ENCODE measurements at regions not wholly inside any gene's neighbourhood (a gene's known extent, or its start where the extent isn't known, plus 50 kb on each side); places are given as distances from the start of the nearest gene placed in this dataset.

DNA sequence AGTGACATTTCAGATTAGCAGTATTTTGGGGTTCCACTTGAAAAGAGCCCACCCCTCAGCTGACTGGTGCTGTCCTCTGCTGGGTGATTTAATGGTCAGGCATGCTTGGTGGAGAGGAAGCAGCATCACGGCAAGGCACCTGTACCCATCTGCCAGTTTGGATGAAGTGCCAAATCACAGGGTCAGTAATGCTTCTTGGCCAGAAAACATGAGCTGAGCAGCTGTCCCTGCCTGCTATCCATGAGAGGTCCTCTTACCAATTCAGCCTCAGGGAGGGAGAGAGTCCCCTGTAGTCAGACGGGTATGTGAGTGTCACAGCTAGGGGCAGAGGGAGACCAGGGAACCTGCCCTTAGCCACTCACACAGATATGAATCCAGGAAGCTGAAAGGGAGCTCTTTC lies 137.9 kb downstream of the SEC61B start:
- H3K4me3 ChIP-seq (ENCODE audit: low read depth, low read length) = no peak overlapping the region
- DNase-seq (ENCODE audit: low read depth) = no peak

DNA sequence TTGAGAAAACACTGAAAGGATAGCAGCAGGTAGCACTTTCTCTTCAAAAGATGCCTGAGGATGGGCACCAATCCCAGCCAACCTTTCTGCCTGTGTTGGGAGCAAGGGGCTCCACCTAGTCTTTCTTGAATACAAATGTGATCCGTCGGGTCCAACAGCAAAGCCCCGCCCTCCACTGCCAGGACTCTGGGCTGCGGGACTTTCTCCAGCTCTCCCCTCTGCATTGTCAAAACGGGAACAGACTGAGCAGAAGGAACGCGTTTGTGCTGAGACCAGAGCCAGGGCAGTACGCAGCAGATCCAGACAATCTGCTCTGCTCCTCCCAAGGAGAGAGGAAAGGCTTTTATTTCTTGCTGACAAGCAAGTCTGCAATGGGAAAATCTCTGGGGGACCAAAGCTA lies 139.7 kb downstream of the SEC61B start:
- no peak overlapping the region for H3K4me3 ChIP-seq (ENCODE audit: low read depth, low read length)
- DNase-seq (ENCODE audit: low read depth) = no peak

GRCh38 chr9:99362321-99362720 lies 140.2 kb downstream of the SEC61B start:
- DNase-seq (ENCODE audit: low read depth) = no peak
- no peak overlapping the region for H3K4me3 ChIP-seq (ENCODE audit: low read depth, low read length)

DNA sequence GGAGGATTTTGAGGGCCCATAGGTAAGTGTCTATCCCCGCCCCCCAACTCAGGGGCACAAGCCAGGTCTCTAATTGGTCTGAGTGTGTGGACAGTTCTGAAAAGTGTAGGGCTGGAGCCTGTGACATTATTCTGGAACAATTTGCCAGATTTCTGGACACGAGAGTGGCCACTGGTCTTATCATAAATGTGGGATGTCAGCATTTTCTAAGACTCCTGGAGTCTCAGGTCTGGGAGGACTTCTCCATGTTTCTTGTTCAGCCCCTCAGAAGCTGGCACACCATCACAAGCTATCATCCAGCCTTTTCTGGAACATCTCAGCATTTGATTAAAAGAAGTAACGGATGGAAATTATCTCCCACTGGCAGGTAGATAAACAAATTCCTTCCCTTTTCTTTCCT lies 141.4 kb downstream of the SEC61B start:
- H3K4me3 ChIP-seq (ENCODE audit: low read depth, low read length) = no peak overlapping the region
- DNase-seq (ENCODE audit: low read depth) = no peak

GRCh38 chr9:99365233-99365980 lies 143.3 kb downstream of the SEC61B start:
- no peak overlapping the region for H3K4me3 ChIP-seq (ENCODE audit: low read depth, low read length)
- DNase-seq (ENCODE audit: low read depth) = no peak

- no peak overlapping the region for H3K4me3 ChIP-seq (ENCODE audit: low read depth, low read length)
- DNase-seq (ENCODE audit: low read depth) = no peak
These were observed 144.1 kb downstream of the SEC61B start for GRCh38 chr9:99366183-99366582.

GRCh38 chr9:99366621-99367020 lies 144.5 kb downstream of the SEC61B start:
- no peak overlapping the region for H3K4me3 ChIP-seq (ENCODE audit: low read depth, low read length)
- DNase-seq (ENCODE audit: low read depth) = no peak

DNA sequence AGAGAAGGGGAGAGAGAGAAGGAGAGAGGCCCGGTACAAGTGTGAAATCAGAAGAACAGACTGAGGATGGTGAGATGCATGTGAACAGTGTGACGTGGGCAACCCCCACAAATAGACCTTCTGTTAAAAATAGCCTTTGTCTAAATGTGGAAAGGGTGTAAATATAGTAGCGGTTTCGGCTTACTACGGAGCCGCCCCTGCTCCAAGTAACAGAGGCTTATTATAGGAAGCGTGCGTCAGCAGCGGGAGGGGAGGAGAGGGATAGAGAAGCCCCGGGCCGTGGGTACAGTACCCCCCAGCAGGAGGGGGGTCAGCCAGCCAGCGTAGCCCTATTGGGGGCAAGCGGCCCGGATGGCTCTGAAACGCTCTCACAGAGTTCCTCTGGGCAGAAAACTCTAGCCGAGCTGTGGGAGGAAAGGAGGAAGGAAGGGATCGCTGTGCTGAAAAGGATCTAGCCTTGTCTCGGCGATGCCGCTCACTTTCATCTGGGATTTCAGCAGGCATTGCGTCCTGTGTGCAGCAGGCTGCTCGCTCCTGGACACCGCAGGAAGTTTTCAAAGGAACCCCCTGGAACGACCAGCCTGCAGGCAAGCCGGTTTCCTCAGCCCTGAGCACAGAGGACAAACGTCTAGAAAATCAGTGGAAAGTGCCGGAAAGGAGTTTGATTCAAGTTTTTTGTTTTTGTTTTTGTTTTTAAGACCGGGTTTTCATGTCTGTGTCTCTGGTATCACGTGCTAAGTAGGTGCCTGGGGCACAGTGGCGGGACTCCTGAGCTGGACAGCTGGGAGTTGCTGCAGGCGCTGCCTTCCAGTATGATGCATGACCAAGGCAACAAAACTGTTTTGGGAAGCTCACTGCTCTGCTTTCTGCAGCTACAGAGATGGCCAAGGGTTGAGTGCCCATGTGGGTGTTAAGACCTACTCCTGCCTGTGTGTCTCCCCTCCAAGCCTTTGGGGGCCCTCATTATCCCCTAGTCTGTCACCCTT lies 146.6 kb downstream of the SEC61B start:
- peak; percentile 55 for DNase-seq (ENCODE audit: low read depth)
- H3K4me3 ChIP-seq (ENCODE audit: low read depth, low read length) = peak overlapping the region; percentile 49

DNA sequence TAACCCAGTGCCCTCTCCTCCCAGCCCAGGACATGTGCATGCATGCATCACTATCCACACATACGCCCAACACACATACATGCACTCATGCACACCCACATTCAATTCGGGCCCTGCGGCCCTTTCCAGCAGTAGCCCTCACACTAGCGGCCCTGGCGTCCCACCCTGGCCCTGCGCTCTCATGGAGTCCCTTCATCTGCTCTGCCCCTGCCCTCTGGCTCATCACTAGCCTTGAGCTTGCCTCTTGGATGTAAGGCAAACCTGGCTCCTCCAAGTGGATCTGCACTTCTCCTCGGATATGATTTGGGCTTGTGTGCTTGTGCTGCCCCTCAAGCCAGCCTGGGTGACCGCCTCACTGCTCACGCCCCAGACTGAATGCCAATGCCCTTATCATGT lies 147.2 kb downstream of the SEC61B start:
- DNase-seq (ENCODE audit: low read depth) = no peak

DNA sequence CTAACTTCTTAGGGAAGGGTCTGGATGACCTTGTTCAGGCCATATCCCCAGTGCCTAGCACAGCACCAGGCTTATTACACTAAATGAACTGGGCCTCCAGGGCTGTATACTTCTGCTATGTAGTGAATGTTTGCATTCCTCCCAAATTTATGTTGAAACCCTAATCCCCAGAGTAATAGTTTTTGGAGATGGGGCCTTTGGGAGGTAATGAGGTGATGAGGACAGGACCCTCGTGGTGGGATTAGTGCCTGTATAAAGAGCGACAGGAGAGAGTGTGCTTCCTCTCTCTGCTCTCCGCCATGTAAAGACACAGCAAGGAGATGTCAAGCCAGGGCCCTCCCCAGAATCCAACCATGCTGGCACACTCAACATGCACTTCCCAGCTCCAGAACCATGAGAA lies 148.3 kb downstream of the SEC61B start:
- H3K4me3 ChIP-seq (ENCODE audit: low read depth, low read length) = no peak overlapping the region
- DNase-seq (ENCODE audit: low read depth) = no peak

More for the DNA sequence above, 147.2 kb downstream of the SEC61B start:
- H3K4me3 ChIP-seq (ENCODE audit: low read depth, low read length) = no peak overlapping the region

DNA sequence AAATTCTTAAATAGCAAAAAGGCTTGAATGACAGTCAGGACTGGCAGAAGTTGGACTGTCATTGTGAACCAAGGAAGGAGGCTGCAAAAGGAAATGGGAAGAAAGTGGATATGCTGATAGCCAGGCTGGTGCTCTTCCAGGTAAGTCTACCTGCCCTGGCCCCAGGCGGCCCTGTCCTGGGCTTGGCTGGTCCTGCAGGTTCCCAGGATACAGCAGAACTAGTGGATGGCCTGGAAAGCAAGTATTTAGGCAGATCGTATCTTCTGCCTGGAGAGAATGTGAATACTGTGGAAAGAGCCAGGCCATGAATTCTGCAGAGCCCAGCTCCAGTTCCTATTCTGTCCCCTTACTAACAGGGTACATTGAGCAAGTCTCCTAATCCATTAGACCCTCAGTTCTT lies 149.3 kb downstream of the SEC61B start:
- H3K4me3 ChIP-seq (ENCODE audit: low read depth, low read length) = no peak overlapping the region
- no peak for DNase-seq (ENCODE audit: low read depth)

DNA sequence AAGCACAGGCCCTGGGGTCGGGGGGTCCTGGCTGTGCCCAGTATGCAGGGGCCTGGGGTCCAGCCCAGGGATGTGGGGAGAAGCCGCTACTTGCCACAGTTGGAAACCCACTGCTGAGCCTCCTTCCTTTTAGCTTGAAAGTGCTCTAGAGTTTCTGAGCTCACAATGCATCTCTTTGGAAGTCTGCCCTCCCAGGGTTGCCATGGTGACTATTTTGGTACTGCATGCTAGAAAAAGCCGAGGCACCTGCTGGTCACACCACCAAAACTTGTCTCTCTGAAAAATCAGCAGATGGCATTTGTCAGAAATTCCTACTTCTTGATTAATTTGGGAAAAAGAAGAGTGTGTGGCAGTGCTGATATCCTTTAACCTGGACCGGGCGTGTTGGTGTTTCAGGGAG lies 151.8 kb downstream of the SEC61B start:
- DNase-seq (ENCODE audit: low read depth) = no peak
- H3K4me3 ChIP-seq (ENCODE audit: low read depth, low read length) = no peak overlapping the region

GRCh38 chr9:99374793-99375192 lies 152.7 kb downstream of the SEC61B start:
- no peak overlapping the region for H3K4me3 ChIP-seq (ENCODE audit: low read depth, low read length)
- no peak for DNase-seq (ENCODE audit: low read depth)

DNA sequence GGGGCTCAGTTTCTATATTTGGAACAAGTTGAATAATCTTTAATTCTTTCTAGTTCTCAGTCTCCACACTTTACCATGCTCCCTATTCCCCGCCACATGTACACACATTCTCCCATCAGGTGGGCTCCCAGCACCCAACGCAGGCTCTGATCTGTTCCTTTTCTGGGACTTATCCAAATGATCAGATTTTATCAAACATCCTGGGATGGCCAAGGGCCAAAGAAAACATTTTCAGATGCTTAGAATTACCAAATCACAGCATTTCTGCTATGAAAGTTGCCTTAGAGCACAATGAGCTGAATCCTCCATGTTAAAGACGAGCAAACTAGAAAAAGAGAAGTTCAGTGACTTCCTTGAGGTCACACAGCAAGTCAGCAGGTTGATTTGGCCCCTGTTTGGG lies 153.4 kb downstream of the SEC61B start:
- H3K4me3 ChIP-seq (ENCODE audit: low read depth, low read length) = no peak overlapping the region
- DNase-seq (ENCODE audit: low read depth) = no peak

- no peak for DNase-seq (ENCODE audit: low read depth)
- H3K4me3 ChIP-seq (ENCODE audit: low read depth, low read length) = no peak overlapping the region
These were observed 156.0 kb downstream of the SEC61B start for GRCh38 chr9:99377790-99378775.

DNA sequence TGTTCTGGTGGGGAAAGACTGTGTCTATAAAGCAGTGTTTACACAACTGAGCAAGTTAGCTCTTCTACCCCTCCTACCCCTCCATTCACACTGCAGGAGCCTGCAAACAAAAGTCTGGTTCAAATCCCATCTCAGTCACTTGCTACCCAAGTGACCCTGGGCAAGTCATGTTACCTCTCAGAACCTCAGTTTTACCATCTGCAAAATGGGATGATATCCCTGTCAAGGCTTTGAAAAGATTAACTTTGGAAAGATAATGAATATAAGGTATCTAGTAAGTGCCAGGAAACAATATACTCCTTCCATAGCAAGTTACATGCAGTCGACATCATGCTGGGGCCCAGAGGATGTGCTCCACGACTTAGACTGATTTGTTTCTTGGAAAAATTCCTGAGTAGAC lies 161.5 kb downstream of the SEC61B start:
- no peak overlapping the region for H3K4me3 ChIP-seq (ENCODE audit: low read depth, low read length)
- no peak for DNase-seq (ENCODE audit: low read depth)

DNA sequence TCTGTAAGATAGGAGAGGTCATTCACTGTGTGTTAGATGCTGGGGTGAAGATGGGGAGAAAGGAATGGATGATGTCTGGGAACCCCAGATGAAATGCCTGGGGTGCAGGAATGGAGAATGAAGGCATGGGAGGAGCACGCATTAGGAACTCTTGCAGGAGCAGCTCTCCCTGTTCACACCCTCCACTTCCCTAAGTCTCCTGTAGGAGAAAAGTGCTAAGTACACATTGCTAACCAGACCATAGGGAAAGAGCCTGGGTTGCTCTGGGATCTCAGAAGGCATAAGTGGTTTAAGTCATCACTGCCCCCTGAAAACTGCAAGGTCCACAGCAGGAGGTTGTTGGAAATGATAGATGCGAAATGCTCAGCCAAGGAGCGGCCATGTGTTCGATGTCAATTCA lies 163.1 kb downstream of the SEC61B start:
- DNase-seq (ENCODE audit: low read depth) = no peak
- no peak overlapping the region for H3K4me3 ChIP-seq (ENCODE audit: low read depth, low read length)

- DNase-seq (ENCODE audit: low read depth) = no peak
These were observed 163.8 kb downstream of the SEC61B start for GRCh38 chr9:99385814-99386279.

GRCh38 chr9:99387431-99387830 lies 165.3 kb downstream of the SEC61B start:
- no peak overlapping the region for H3K4me3 ChIP-seq (ENCODE audit: low read depth, low read length)
- no peak for DNase-seq (ENCODE audit: low read depth)

More at GRCh38 chr9:99385814-99386279, 163.8 kb downstream of the SEC61B start:
- no peak overlapping the region for H3K4me3 ChIP-seq (ENCODE audit: low read depth, low read length)
